Kidney (tissue), 13 donors: ENCODE measurements at regions not wholly inside any gene's neighbourhood (a gene's known extent, or its start where the extent isn't known, plus 50 kb on each side); places are given as distances from the start of the nearest gene placed in this dataset.

Experiments used
- DNase-seq, 5 donors: peaks; one replicate each; pipeline ENCODE4 v3.0.0-alpha.2; 2013 to 2020
- FAIRE-seq: peaks from 2 replicates; lab custom pipeline; 2012; peaks lifted over from hg19 to GRCh38; lab: Jason Lieb, UNC
- H3K27ac ChIP-seq, 2 donors: one replicate each; pipeline ENCODE4 v1.7.0; 2013; ENCODE audit warnings: low read depth in 2 of 2, low read length in 2 of 2, inconsistent platforms in 1 of 2
- H3K27me3 ChIP-seq: one replicate; pipeline ENCODE4 v1.7.1; 2013; ENCODE audit warnings: low read length, inconsistent platforms; ENCODE audit not compliant: control insufficient read depth, insufficient read depth
- H3K36me3 ChIP-seq, 3 donors: one replicate each; pipeline versions ENCODE4 v1.7.0 to v1.7.1; 2013; ENCODE audit warnings: low read length in 3 of 3, control low read depth in 1 of 3, inconsistent platforms in 1 of 3; ENCODE audit not compliant: insufficient read depth in 3 of 3, control insufficient read depth in 2 of 3
- H3K4me1 ChIP-seq, 3 donors: one replicate each; pipeline versions ENCODE4 v1.7.0 to v1.7.1; 2013; ENCODE audit warnings: low read length in 3 of 3, inconsistent platforms in 1 of 3, low read depth in 1 of 3; ENCODE audit not compliant: control insufficient read depth in 2 of 3, insufficient read depth in 2 of 3
- H3K4me3 ChIP-seq, 3 donors: one replicate each; pipeline versions ENCODE4 v1.7.0 to v1.8.1; 2013; ENCODE audit warnings: low read length in 3 of 3, control low read depth in 1 of 3, inconsistent platforms in 1 of 3
- H3K9ac ChIP-seq, 3 donors: one replicate each; pipeline versions ENCODE4 v1.7.0 to v1.7.1; 2013; ENCODE audit warnings: low read length in 3 of 3, control low read depth in 1 of 3, inconsistent platforms in 1 of 3
- H3K9me3 ChIP-seq, 3 donors: one replicate each; pipeline versions ENCODE4 v1.7.0 to v1.7.1; 2013; ENCODE audit warnings: low read length in 3 of 3, control low read depth in 1 of 3, inconsistent platforms in 1 of 3; ENCODE audit not compliant: control insufficient read depth in 2 of 3, insufficient read depth in 1 of 3
- intact Hi-C: fragments of 100-400 bp; cut with DNase I; formaldehyde crosslinking; loops from one replicate; pipeline ENCODE4 v1.11.1; 2022
- TF ChIP-seq, protein P1 (sequence below): IDR thresholded peaks from 3 replicates; pipeline ENCODE4 v1.5.1; 2012; ENCODE audit warnings: mild to moderate bottlenecking, moderate library complexity, borderline replicate concordance; ENCODE audit not compliant: insufficient read depth; ENCODE audit errors: extremely low read depth
- donor health status: control.
- donor health status: control.
- donor health status: control.
- donor health status: control.
- donor health status: control.
- donor health status: DM: yes; HTN: yes; CAD: no.
- donor health status: Normal renal cell carcinoma (clear cell type).

GRCh38 chr2:23237147-23237546 lies 147.8 kb upstream of the KLHL29 start:
- H3K27me3 ChIP-seq = no peaks in the 10 kb centered on the region
- no peak overlapping the region for H3K9ac ChIP-seq
- intact Hi-C loops = no loop called here
- TF ChIP-seq, protein P1, sequence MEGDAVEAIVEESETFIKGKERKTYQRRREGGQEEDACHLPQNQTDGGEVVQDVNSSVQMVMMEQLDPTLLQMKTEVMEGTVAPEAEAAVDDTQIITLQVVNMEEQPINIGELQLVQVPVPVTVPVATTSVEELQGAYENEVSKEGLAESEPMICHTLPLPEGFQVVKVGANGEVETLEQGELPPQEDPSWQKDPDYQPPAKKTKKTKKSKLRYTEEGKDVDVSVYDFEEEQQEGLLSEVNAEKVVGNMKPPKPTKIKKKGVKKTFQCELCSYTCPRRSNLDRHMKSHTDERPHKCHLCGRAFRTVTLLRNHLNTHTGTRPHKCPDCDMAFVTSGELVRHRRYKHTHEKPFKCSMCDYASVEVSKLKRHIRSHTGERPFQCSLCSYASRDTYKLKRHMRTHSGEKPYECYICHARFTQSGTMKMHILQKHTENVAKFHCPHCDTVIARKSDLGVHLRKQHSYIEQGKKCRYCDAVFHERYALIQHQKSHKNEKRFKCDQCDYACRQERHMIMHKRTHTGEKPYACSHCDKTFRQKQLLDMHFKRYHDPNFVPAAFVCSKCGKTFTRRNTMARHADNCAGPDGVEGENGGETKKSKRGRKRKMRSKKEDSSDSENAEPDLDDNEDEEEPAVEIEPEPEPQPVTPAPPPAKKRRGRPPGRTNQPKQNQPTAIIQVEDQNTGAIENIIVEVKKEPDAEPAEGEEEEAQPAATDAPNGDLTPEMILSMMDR = no peak
- no peak overlapping the region for H3K27ac ChIP-seq
- FAIRE-seq (no peak), DNase-seq (no peak)
- H3K9me3 ChIP-seq = no peaks in the 10 kb centered on the region
- H3K4me3 ChIP-seq = no peak overlapping the region
- H3K4me1 ChIP-seq = no peaks in the 10 kb centered on the region
- H3K36me3 ChIP-seq = no peaks in the 10 kb centered on the region

DNA sequence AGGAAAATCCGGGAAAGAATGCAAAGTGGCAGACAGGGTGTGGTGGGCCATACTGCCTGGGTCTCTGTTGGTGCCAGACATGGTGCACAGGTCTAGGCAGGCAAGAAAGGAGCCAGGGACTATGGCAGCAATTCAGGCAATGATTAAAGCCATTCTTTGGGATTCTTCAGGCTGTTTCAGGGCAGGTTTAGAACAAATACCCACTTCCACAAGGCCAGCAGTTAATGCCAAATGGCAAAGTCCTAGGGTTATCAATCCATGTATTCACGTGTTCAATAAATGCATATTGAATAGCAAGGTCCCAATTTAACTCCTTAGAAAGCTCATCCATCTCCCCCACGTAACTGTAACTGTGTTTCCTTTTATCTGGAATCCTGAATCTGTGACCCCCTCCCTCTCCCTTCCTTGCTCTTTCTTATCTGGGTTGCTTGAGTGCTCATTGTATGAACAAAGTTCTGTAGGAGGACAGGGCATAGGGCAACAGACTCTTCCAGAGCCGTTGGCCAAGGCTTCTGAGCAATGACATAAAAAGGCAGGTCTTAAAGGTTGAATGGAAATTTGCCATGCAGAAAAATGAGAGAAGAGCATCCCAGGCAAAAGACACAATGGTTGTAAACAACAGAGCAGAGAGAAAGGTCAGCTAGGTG lies 146.8 kb upstream of the KLHL29 start:
- H3K9ac ChIP-seq = no peak overlapping the region
- no peak overlapping the region for H3K4me3 ChIP-seq
- H3K9me3 ChIP-seq = no peaks in the 10 kb centered on the region
- DNase-seq (no peak), FAIRE-seq (no peak)
- H3K36me3 ChIP-seq = no peaks in the 10 kb centered on the region
- TF ChIP-seq, protein P1 = no peak
- no peaks in the 10 kb centered on the region for H3K4me1 ChIP-seq
- intact Hi-C loops = no loop called here
- H3K27me3 ChIP-seq = no peaks in the 10 kb centered on the region
- H3K27ac ChIP-seq = no peak overlapping the region

- H3K36me3 ChIP-seq = no peaks in the 10 kb centered on the region
- no peaks in the 10 kb centered on the region for H3K9me3 ChIP-seq
- H3K4me1 ChIP-seq = no peaks in the 10 kb centered on the region
- no peak overlapping the region for H3K27ac ChIP-seq
- no peak overlapping the region for H3K4me3 ChIP-seq
- FAIRE-seq = no peak
- DNase-seq = no peak
- TF ChIP-seq, protein P1 = no peak
- no peaks in the 10 kb centered on the region for H3K27me3 ChIP-seq
- no peak overlapping the region for H3K9ac ChIP-seq
- intact Hi-C loops = no loop called here
These were observed 145.6 kb upstream of the KLHL29 start for GRCh38 chr2:23239374-23239773.

DNA sequence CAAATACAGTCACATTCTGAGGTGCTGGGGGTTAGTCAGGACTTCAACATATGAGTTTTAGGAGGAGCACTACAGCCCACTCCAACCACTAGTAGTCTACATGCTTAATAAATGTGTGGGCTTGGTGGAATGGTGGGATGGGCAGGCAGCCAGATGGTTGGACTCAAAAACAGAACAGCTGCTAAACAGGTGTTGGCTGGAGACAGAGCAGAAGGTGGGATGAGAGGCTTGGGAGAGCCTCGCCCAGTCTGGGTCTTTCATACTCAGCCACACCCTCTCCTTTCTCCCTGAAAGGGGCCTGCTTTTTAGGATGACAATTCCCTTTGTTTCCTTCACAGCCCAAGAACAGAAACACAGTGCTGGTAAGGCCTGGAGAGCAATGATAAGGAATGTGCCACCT lies 143.9 kb upstream of the KLHL29 start:
- H3K27me3 ChIP-seq = no peaks in the 10 kb centered on the region
- H3K9me3 ChIP-seq = no peaks in the 10 kb centered on the region
- intact Hi-C loops = no loop called here
- DNase-seq = no peak
- TF ChIP-seq, protein P1 = no peak
- H3K4me1 ChIP-seq = no peaks in the 10 kb centered on the region
- no peak for FAIRE-seq
- H3K4me3 ChIP-seq = no peak overlapping the region
- no peak overlapping the region for H3K9ac ChIP-seq
- no peak overlapping the region for H3K27ac ChIP-seq
- no peaks in the 10 kb centered on the region for H3K36me3 ChIP-seq
